GM23248 (cell line): ENCODE measurements at regions not wholly inside any gene's neighbourhood (a gene's known extent, or its start where the extent isn't known, plus 50 kb on each side); places are given as distances from the start of the nearest gene placed in this dataset.

Source experiments
- EZH2 ChIP-seq: fragments of 200-600 bp; sonication (generic); IDR thresholded peaks from 2 replicates; pipeline ENCODE4 v1.6.1; 2018; ENCODE audit warnings: antibody characterized with exemption, mild to moderate bottlenecking; ENCODE audit not compliant: insufficient read depth, poor library complexity, severe bottlenecking
- EZH2phosphoT487 ChIP-seq: fragments of 200-600 bp; sonication (generic); IDR thresholded peaks from 2 replicates; pipeline ENCODE4 v1.6.1; 2018; ENCODE audit warnings: antibody characterized with exemption, moderate library complexity, mild to moderate bottlenecking, low read depth; ENCODE audit not compliant: insufficient read depth

GRCh38 chr9:74331607-74332006, 165.5 kb upstream of the RORB start:
- TF ChIP-seq EZH2, result no peak
- TF ChIP-seq EZH2phosphoT487, result no peak
